SK-N-SH (cell line): ENCODE measurements at regions not wholly inside any gene's neighbourhood (a gene's known extent, or its start where the extent isn't known, plus 50 kb on each side); places are given as distances from the start of the nearest gene placed in this dataset.

Source experiments
- CTCF ChIA-PET: fragments of 300-600, 350-600 bp; formaldehyde crosslinking; extraction: SDS; loops from one replicate; lab custom pipeline; 2021; lab: Yijun Ruan, JAX
- POLR2A ChIA-PET: fragments of 350-600 bp; sonication (Branson Sonifier 250); formaldehyde crosslinking; extraction: SDS; loops from one replicate; lab custom pipeline; 2020; ENCODE audit warnings: antibody characterized with exemption, inconsistent platforms; lab: Yijun Ruan, JAX
- DNase-seq: peaks from one replicate; pipeline ENCODE4 v3.0.0; 2012
- H2AFZ ChIP-seq: fragments of 200-600 bp; sonication (generic); 2 replicates; pipeline ENCODE4 v1.8.1; 2016; ENCODE audit warnings: antibody characterized with exemption, mild to moderate bottlenecking, low read depth
- H3F3A ChIP-seq: fragments of 200-600 bp; sonication (generic); replicated peaks from 2 replicates; pipeline ENCODE3; 2016; ENCODE audit warnings: antibody characterized with exemption, mild to moderate bottlenecking; ENCODE audit not compliant: insufficient read depth
- H3K27ac ChIP-seq, 2 experiments: fragments of 200-500 bp in 1 of 2; fragments of 200-600 bp in 1 of 2; sonication (Bioruptor generic) in 1 of 2; sonication (generic), shearing (Covaris generic) in 1 of 2; 2 replicates each; pipeline versions ENCODE4 v1.5.1 to v1.6.1; 2014 to 2016; ENCODE audit warnings: low read depth in 2 of 2, inconsistent platforms in 1 of 2, low read length in 1 of 2, mild to moderate bottlenecking in 1 of 2, mixed read lengths in 1 of 2
- H3K27me3 ChIP-seq: fragments of 200-600 bp; sonication (generic), shearing (Covaris generic); 2 replicates; pipeline ENCODE4 v1.6.1; 2016; ENCODE audit warnings: mixed run types; ENCODE audit not compliant: insufficient read depth
- H3K36me3 ChIP-seq, 2 experiments: fragments of 200-500 bp in 1 of 2; fragments of 200-600 bp in 1 of 2; sonication (Bioruptor generic) in 1 of 2; sonication (generic) in 1 of 2; replicated peaks in 1 of 2; 2 replicates each; pipeline versions ENCODE3 to v1.5.1; 2014 to 2016; ENCODE audit warnings: low read length in 1 of 2, mild to moderate bottlenecking in 1 of 2; ENCODE audit not compliant: insufficient read depth in 2 of 2, control insufficient read depth in 1 of 2
- H3K4me1 ChIP-seq, 2 experiments: fragments of 200-500 bp in 1 of 2; fragments of 200-600 bp in 1 of 2; sonication (Bioruptor generic) in 1 of 2; sonication (generic), shearing (Covaris generic) in 1 of 2; 2 replicates each; pipeline versions ENCODE4 v1.5.1 to v1.6.1; 2014 to 2016; ENCODE audit warnings: low read depth in 1 of 2, low read length in 1 of 2, mixed run types in 1 of 2; ENCODE audit not compliant: insufficient read depth in 2 of 2, control insufficient read depth in 1 of 2
- H3K4me2 ChIP-seq: fragments of 200-600 bp; sonication (generic), shearing (Covaris generic); 2 replicates; pipeline ENCODE4 v1.6.1; 2017; ENCODE audit warnings: mixed run types
- H3K4me3 ChIP-seq, 2 experiments: fragments of 200-500 bp in 1 of 2; fragments of 200-600 bp in 1 of 2; sonication (Bioruptor generic) in 1 of 2; sonication (generic), shearing (Covaris generic) in 1 of 2; 2 replicates each; pipeline versions ENCODE4 v1.5.1 to v1.8.1; 2014 to 2016; ENCODE audit warnings: low read depth in 2 of 2, inconsistent platforms in 1 of 2, low read length in 1 of 2, mild to moderate bottlenecking in 1 of 2, mixed read lengths in 1 of 2, moderate library complexity in 1 of 2
- H3K79me2 ChIP-seq: fragments of 200-600 bp; sonication (generic); 2 replicates; pipeline ENCODE4 v1.8.1; 2017; ENCODE audit warnings: mild to moderate bottlenecking; ENCODE audit not compliant: insufficient read depth
- H3K9ac ChIP-seq: fragments of 200-600 bp; sonication (generic); 2 replicates; pipeline ENCODE4 v1.6.1; 2017; ENCODE audit warnings: mixed run types
- H3K9me2 ChIP-seq: fragments of 200-600 bp; sonication (generic); 2 replicates; pipeline ENCODE4 v1.6.1; 2017; ENCODE audit warnings: mixed run types
- H3K9me3 ChIP-seq: fragments of 200-600 bp; sonication (generic); 2 replicates; pipeline ENCODE4 v1.6.1; 2017; ENCODE audit warnings: mixed run types, mild to moderate bottlenecking, moderate library complexity
- H4K20me1 ChIP-seq: fragments of 200-600 bp; sonication (generic); 2 replicates; pipeline ENCODE4 v1.6.1; 2017; ENCODE audit warnings: mild to moderate bottlenecking, mixed run types; ENCODE audit not compliant: insufficient read depth
- CHD2 ChIP-seq: fragments of 150-350 bp; IDR thresholded peaks from 2 replicates; pipeline ENCODE4 v1.6.1; 2018; ENCODE audit warnings: low read length; ENCODE audit not compliant: partially characterized antibody
- CTCF ChIP-seq: fragments of 200-600 bp; sonication (generic); IDR thresholded peaks from 2 replicates; pipeline ENCODE4 v1.6.1; 2017; ENCODE audit warnings: antibody characterized with exemption, mild to moderate bottlenecking, moderate library complexity
- EZH2phosphoT487 ChIP-seq: fragments of 200-600 bp; sonication (generic); IDR thresholded peaks from 2 replicates; pipeline ENCODE4 v1.6.1; 2017; ENCODE audit warnings: low read depth, mixed run types, mild to moderate bottlenecking, antibody characterized with exemption, moderate library complexity, borderline replicate concordance
- FOSL2 ChIP-seq: IDR thresholded peaks from 2 replicates; pipeline ENCODE4 v1.4.0; 2012; ENCODE audit warnings: low read depth, mild to moderate bottlenecking, moderate library complexity, borderline replicate concordance
- FOXJ3 ChIP-seq: sonication (generic); formaldehyde crosslinking; IDR thresholded peaks from 2 replicates; pipeline ENCODE4 v1.5.1; 2020; ENCODE audit warnings: mild to moderate bottlenecking, missing genetic modification reagents
- GABPA ChIP-seq: IDR thresholded peaks from 2 replicates; pipeline ENCODE4 v1.4.0; 2012; ENCODE audit warnings: low read depth, mild to moderate bottlenecking
- GATA2 ChIP-seq: sonication (generic); formaldehyde crosslinking; IDR thresholded peaks from 2 replicates; pipeline ENCODE4 v1.5.0; 2020; ENCODE audit warnings: mild to moderate bottlenecking, missing genetic modification reagents
- NFIC ChIP-seq: IDR thresholded peaks from 2 replicates; pipeline ENCODE4 v1.4.0; 2012; ENCODE audit warnings: borderline replicate concordance
- NRF1 ChIP-seq: IDR thresholded peaks from 2 replicates; pipeline ENCODE4 v1.6.1; 2012; ENCODE audit warnings: low read depth, mild to moderate bottlenecking, low read length
- POLR2AphosphoS5 ChIP-seq: IDR thresholded peaks from 2 replicates; pipeline ENCODE4 v1.6.1; 2012; ENCODE audit warnings: low read depth, low read length
- RAD21 ChIP-seq: IDR thresholded peaks from 2 replicates; pipeline ENCODE4 v1.6.1; 2012; ENCODE audit warnings: mild to moderate bottlenecking, low read length
- RCOR1 ChIP-seq: fragments of 150-350 bp; IDR thresholded peaks from 2 replicates; pipeline ENCODE4 v1.6.1; 2017; ENCODE audit warnings: antibody characterized with exemption, low read length
- REST ChIP-seq: IDR thresholded peaks from 2 replicates; pipeline ENCODE4 v1.6.1; 2012; ENCODE audit warnings: mild to moderate bottlenecking, low read depth, low read length, moderate library complexity
- RFX5 ChIP-seq: IDR thresholded peaks from 2 replicates; pipeline ENCODE4 v1.6.1; 2012; ENCODE audit warnings: mild to moderate bottlenecking, improper control_type of control experiment, low read length
- RXRA ChIP-seq: IDR thresholded peaks from 2 replicates; pipeline ENCODE4 v1.4.0; 2012; ENCODE audit warnings: low read depth, mild to moderate bottlenecking, borderline replicate concordance
- TAF1 ChIP-seq: IDR thresholded peaks from 2 replicates; pipeline ENCODE4 v1.6.1; 2012; ENCODE audit warnings: low read depth, mild to moderate bottlenecking, low read length, moderate library complexity, borderline replicate concordance
- YY1 ChIP-seq: IDR thresholded peaks from 2 replicates; pipeline ENCODE4 v1.4.0; 2012; ENCODE audit warnings: low read depth, mild to moderate bottlenecking
- ZBTB33 ChIP-seq: IDR thresholded peaks from 2 replicates; pipeline ENCODE4 v1.4.0; 2012; ENCODE audit warnings: low read depth, borderline replicate concordance
- WGBS: methylation state at CpG from one replicate; pipeline ENCODE4 v1.1.6; 2017; ENCODE audit warnings: low lambda C conversion rate; 5-methylcytosine and 5-hydroxymethylcytosine counted together
- TF ChIP-seq, protein P1 (sequence below): IDR thresholded peaks from 2 replicates; pipeline ENCODE4 v1.4.0; 2012; ENCODE audit warnings: low read depth

- H3K27ac ChIP-seq = no peak overlapping the region
- no peaks in the 10 kb centered on the region; the same call in 1 of the 2 replicates for H3K27me3 ChIP-seq
These were observed 125.2 kb downstream of the INHBB start for GRCh38 chr2:120471166-120471565.

More at GRCh38 chr2:120471166-120471565, 125.2 kb downstream of the INHBB start:
- Histone ChIP-seq H3K9ac (no peak overlapping the region), H3K4me1 (peaks cover 0 to 3% of the 10 kb centered on the region in 2 experiments; a peak in 1 of 4 replicates), H2AFZ (no peak overlapping the region), H3K79me2 (no peaks in the 10 kb centered on the region), H3K4me3 (no peak overlapping the region), H4K20me1 (no peaks in the 10 kb centered on the region), H3F3A (no peaks in the 10 kb centered on the region), H3K9me3 (no peaks in the 10 kb centered on the region), H3K4me2 (no peak overlapping the region), H3K9me2 (no peaks in the 10 kb centered on the region), H3K36me3 (no peaks in the 10 kb centered on the region)
- TF ChIP-seq GABPA = no peak
- TF ChIP-seq GATA2 (CRISPR knock-in tag) = no peak
- TF ChIP-seq CHD2 = no peak
- no peak for TF ChIP-seq NRF1
- TF ChIP-seq FOXJ3 (CRISPR knock-in tag) = no peak
- no peak for TF ChIP-seq FOSL2
- TF ChIP-seq EZH2phosphoT487 = no peak
- TF ChIP-seq POLR2AphosphoS5 = no peak
- TF ChIP-seq RAD21 = no peak
- TF ChIP-seq, protein P1, sequence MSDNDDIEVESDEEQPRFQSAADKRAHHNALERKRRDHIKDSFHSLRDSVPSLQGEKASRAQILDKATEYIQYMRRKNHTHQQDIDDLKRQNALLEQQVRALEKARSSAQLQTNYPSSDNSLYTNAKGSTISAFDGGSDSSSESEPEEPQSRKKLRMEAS = no peak
- no peak for TF ChIP-seq CTCF
- TF ChIP-seq YY1 = no peak
- no peak for TF ChIP-seq RCOR1
- no peak for TF ChIP-seq RXRA
- TF ChIP-seq TAF1 = no peak
- TF ChIP-seq REST = no peak
- no peak for TF ChIP-seq ZBTB33
- no peak for TF ChIP-seq NFIC
- TF ChIP-seq RFX5 = no peak
- no peak for DNase-seq
- POLR2A ChIA-PET = no interaction called here
- CTCF ChIA-PET = no interaction called here
- WGBS = 69% methylated on average over 5 of the region's 5 CpGs
